Stimulated activated CD4-positive, alpha-beta T cell treated with anti-CD3 and anti-CD28 coated beads, Interleukin-12 subunit alpha, Interleukin-12 subunit beta, amount 100 ng/mL, for 48 hours (primary cell): ENCODE measurements at regions not wholly inside any gene's neighbourhood (a gene's known extent, or its start where the extent isn't known, plus 50 kb on each side); places are given as distances from the start of the nearest gene placed in this dataset.
A peak's percentile ranks its signal among the peaks of the same experiment; 100 is the strongest.

ENCODE experiments used
- DNase-seq, 3 donors: peaks; one replicate each; pipeline ENCODE4 v3.0.0-alpha.2; 2020; ENCODE audit warnings: low read depth in 2 of 3, low spot score in 1 of 3

GRCh38 chr22:42217752-42218280, 52.6 kb downstream of the TCF20 start:
- no peak for DNase-seq

GRCh38 chr22:42217019-42217751, 53.3 kb downstream of the TCF20 start:
- DNase-seq, result peak in 2 of 3 donors; percentile 8 to 14

GRCh38 chr22:42214633-42215415, 55.6 kb downstream of the TCF20 start:
- no peak for DNase-seq

GRCh38 chr22:42208362-42208761, 62.1 kb downstream of the TCF20 start:
- no peak for DNase-seq

- no peak for DNase-seq
Observed at GRCh38 chr22:42207918-42208317, 62.5 kb downstream of the TCF20 start.

- DNase-seq, result no peak
Observed at GRCh38 chr22:42203609-42204008, 66.8 kb downstream of the TCF20 start.

GRCh38 chr22:42202669-42203068, 67.8 kb downstream of the TCF20 start:
- peak; percentile 19 to 42 (median 27) for DNase-seq

GRCh38 chr22:42202048-42202447, 68.4 kb downstream of the TCF20 start:
- no peak for DNase-seq

GRCh38 chr22:42199025-42199424, 68.4 kb upstream of the CYP2D6 start:
- DNase-seq, result no peak

GRCh38 chr22:42198226-42198625, 67.6 kb upstream of the CYP2D6 start:
- DNase-seq, result no peak

- no peak for DNase-seq
Observed at GRCh38 chr22:42196454-42196853, 65.8 kb upstream of the CYP2D6 start.

GRCh38 chr22:42194953-42195352, 64.3 kb upstream of the CYP2D6 start:
- DNase-seq, result no peak

GRCh38 chr22:42194104-42194851, 63.7 kb upstream of the CYP2D6 start:
- DNase-seq, result no peak

GRCh38 chr22:42192547-42192946, 61.9 kb upstream of the CYP2D6 start:
- DNase-seq, result no peak

GRCh38 chr22:42190274-42190673, 59.7 kb upstream of the CYP2D6 start:
- no peak for DNase-seq

- DNase-seq, result no peak
Observed at GRCh38 chr22:42189761-42190160, 59.2 kb upstream of the CYP2D6 start.

- no peak for DNase-seq
Observed at GRCh38 chr22:42188808-42189447, 58.3 kb upstream of the CYP2D6 start.

GRCh38 chr22:42187646-42188045, 57.0 kb upstream of the CYP2D6 start:
- DNase-seq, result no peak

GRCh38 chr22:42185915-42186439, 55.4 kb upstream of the CYP2D6 start:
- no peak for DNase-seq

GRCh38 chr22:42184852-42185251, 54.2 kb upstream of the CYP2D6 start:
- DNase-seq, result peak in 1 of 3 donors; percentile 19
